NCI-H2196 treated with DMSO at 0.1 percent for 48 hours (cell line): ENCODE measurements at regions not wholly inside any gene's neighbourhood (a gene's known extent, or its start where the extent isn't known, plus 50 kb on each side); places are given as distances from the start of the nearest gene placed in this dataset.

Experiments
- DNase-seq: peaks from one replicate; lab custom pipeline; 2025; ENCODE audit not compliant: unreplicated experiment; lab: John Stamatoyannopoulos, UW

DNA sequence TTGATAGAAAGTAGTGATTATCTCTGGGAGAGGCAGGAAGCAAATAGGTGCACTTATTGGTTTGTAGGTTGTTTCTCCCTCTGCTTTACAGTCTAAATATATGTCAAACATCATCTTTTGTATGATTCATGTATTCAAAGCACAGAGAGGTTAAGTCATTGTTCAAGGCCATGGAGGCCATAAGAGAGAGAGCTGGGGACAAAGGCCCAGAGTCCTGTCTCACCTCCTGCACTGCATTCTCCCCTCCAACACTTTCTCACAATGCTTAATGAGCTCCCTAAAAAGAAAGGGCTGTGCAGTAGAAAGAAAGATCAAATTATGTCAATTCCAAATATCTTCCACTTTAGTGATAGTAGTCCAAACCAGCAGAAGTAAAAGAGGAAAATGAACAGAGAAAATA lies 180.4 kb upstream of the DIO3 start:
- no peak for DNase-seq

DNA sequence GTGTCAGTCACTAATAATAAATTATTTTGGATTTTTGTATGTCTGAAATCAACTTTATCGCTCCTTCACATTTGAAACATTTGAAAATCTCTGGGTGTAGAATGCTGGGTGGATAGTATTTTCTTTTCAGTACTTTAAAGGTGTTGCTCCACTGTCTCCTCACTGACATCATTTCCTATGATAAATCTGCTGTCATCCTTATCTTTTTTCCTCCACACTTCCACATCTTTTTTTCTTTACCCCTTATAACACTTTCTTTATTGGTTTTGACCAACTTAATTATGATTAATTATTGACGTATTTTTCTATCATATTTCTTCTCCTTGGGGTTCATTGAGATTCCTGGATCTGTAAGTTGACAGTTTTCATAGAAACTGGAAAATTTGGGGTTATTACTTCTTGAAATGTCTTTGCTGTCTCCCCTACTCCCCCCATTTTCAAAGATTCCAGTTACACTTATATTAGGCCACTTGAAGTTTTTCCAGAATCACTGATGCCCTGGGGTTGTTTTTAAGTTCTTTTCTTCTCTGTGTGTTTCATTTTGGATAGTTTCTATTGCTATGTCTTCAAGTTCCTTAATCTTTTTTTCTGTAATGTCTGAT lies 177.5 kb upstream of the DIO3 start:
- DNase-seq = no peak

DNA sequence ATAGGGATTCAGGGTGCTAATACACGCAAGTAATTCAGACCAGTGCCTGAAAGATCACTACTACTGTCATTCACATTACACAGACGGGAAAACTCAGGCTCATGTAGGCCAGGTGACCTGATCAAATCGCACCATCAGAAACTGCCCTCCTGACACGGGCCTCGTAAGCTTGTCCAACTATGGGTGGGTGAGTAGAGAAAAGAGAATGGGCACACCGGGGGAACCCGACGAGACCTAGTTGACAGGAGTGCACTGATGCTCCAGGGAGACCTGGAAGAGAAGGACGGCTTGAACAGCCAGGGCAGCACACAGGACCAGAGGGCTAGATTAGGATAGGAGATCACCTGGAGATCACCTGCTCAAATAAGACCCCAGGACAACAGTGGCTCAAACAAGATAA lies 166.9 kb upstream of the DIO3 start:
- DNase-seq = no peak

DNA sequence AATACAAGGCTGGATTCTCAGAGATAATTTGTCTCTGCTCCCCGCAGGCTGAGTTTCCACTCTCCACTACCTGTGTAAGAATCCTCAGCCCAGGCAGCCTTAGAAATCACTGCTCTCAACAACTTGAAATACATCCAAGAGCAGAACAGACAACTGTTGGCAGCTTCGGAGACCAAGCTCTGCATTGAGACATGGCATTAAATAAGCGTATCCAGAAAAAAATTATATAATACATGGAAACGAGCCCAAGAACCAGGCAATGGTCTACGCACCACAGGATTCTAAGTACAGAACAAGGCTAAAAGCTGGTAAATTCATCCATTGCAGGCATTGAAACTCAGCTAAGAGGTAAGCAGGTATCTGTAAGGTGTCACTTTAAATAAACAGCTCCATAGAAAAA lies 165.5 kb upstream of the DIO3 start:
- no peak for DNase-seq

DNA sequence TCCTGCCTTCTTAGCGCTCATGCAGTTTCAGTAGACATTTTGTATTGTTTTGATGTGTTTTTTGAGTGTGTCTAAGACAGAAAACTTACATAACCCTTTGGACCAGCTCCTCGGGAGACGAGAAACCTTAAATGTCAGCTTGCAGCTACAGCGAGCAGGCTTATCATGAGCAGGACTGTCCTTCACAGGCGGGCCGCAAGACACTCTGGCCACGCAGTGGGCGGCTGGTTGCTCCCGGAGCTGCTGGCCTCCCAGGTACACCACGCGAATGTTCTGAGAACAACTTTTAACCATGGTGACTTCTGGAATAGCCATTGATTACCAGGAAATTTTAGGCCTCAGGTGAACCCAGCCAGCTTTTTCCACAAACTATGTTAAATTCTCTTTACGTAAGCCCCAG lies 164.1 kb upstream of the DIO3 start:
- DNase-seq = no peak

DNA sequence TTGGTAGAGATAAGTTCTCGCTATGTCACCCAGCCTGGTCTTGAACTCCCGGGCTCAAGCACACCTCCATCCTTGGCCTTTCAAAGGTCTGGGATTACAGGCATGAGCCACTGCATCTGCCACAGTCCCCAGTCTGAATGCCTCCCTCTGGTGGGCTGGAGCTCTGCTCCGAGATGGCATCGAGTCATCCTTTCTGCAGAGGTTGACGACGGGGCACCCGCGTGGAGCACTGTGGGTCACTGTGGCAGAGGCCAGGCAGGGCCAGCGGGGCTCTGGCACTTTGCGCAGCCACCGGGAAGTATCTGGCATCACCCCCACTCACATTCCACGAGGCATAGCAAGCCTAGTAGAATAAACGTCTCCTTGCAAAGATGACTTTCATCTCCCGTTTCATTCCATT lies 163.3 kb upstream of the DIO3 start:
- DNase-seq = no peak

DNA sequence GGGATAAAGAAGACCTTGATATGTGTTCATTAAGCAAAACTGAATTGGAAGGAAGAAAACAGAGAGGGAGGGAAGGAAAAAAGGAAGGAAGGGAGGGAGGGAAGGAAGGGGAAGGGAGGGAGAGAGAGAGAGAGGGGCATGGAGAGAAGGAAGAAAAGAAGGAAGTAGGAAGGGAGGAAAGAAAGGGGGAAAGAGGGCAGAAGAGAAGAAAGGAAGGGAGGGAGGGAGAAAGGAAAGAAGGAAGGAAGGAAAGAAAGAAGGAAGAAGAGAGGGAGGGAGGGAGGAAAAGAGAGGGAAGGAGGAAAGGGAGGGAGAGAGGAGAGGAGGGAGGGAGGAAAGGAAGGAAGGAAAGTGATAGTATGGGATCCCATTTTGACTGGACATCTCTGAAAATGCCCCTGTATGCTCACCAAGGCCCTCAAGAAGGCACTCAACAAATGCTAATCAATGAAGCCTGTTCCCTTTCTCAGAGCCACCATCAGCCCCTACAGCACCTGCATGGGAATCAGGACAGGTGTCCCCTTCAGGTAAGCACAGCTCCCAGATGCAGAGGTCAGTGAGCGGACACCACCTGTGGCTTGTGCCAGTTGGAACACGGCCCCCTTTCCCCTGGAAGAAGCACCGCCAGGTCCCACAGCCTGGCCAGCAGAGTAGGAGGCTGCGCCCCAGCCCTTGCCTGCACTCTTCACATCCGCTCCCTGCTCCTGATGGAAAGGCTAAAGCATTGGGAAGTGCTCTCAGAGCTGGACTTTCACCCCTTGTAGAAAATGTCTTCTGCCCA lies 161.4 kb upstream of the DIO3 start:
- DNase-seq = no peak

DNA sequence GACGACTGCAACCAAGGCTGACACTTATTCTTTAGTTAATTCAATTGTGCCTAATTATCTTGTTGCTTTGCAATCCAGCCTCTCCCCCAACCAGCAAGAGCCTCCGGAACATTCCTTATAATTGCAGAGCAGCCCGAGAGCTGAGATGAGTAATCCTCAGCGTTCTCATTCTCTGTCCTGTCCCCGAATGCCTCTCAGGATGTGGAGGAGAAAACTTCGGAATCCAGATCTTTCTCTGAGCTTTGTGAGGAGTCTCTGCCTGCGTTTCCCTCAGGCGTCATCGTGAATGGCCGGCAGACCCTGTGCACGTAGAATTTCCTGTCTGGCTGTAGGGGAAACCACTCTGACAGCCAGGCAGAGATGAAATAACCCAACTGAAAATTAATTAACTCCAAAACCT lies 160.5 kb upstream of the DIO3 start:
- DNase-seq = no peak

DNA sequence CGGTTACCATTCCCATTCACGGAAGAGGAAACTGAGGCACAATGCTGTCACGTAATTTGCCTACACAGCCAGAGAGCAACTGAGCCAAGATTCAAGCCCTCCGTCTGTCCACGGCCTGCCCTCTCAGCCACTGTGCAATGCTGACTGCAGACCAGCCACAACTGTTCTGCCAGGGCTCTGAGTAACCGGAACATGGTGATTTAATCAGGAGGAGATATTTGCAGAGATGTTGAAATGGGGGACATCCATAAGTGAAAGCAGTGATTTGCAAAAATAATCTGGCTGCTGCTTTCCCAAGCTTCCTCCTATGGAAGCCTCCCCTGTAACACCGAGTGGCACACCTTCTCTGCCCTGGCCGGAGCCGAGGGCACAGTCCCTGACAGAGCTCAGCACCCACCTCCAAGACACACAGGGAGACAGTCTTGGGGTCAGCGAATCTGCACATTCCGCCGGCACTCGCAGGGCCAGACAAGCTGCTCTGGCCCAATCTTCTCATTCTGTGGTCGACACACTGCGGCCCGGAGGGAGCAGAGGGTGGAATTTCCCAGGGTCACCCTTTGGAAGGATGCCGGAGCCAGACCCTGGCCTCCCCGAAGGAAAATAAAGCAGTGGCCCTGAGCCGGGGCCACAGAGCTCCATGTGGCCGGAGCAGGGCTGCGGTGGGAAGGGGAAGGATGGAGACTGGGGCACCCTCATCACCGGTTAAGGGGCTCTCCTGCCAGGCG lies 158.2 kb upstream of the DIO3 start:
- DNase-seq = no peak

DNA sequence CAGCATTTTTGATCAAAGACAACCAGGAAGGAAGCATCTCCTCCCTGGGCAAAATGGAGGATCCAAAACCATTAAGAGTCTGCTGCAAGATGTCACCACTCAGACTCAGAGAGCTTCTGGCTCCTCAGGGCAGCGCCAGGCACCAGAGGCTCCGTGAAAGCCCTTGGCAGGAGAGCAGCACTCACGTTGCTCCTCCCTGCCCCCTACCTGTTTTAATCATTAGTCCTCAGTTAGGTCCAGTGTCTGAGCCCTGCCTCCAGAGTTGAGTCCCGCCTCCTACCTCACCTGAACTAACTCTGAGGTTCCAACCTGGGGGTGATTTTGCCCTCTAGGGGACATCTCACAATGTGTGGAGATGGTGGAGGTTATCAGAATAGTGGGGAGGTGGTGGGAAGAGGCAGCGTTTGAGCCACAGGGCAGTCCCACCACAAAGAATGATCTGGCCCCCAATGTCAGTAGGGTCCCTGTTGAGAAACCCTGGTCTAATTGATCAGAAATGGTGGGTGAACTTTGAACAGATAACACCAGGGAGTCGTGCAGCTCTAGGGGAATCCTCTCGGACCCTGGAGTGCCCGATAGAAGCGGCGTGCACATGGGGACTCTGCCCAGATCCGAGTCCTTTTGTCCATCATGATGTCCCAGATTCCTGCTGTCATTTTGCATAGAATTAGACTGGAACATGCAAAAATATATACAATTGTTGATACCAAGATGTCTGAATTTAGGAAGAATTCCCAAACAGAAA lies 156.7 kb upstream of the DIO3 start:
- DNase-seq = no peak

DNA sequence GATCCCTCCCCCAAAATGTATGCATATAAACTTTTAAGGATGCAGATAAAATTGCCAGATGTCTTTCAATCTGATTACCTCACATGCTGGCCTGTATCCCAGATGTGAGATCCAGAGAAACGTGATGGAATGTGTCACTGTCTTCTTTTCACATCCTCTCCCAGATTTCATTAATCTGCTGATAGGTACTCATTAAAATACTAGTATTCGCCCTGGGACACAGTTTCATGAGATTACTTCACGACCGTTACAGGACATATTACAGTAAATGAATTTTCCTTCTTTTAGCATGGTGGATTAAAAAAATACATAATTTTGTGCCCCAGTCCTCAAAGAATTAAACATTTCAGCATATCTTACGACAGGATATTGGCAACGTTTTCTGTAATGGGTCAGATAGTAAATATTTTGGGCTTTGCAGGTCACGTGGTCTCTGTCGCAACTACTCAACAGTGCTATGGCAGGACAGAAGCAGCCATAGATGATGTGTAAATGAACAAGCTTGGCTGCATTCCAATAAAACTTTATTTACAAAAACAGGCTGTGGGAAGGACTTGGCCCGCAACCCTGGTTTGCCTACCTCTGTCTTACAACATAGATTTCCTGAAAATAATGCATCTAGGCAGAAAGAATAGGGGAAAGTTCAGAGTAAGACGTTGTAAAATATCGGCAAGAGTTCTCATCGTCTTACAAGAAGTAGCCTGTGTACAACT lies 156.0 kb upstream of the DIO3 start:
- DNase-seq = no peak

DNA sequence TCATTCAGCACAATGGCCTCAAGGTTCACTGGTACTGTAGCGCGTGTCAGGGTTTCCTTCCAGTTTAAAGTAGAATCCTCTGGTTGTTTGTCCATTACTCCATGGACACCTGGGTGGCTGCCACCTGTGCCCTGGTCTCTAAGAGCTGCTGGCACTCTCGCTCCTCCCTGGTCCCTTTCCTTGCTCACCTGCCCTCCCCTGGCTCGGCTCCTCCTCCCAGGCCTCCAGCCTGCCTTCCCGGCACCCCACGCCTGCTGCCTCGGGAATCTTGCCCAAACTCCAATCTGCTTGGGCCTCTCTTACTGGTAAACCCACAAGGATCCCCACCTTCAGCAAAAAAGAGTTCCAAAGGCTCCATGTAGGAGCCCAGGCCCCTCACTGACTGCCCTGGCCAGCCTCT lies 154.4 kb upstream of the DIO3 start:
- no peak for DNase-seq

DNA sequence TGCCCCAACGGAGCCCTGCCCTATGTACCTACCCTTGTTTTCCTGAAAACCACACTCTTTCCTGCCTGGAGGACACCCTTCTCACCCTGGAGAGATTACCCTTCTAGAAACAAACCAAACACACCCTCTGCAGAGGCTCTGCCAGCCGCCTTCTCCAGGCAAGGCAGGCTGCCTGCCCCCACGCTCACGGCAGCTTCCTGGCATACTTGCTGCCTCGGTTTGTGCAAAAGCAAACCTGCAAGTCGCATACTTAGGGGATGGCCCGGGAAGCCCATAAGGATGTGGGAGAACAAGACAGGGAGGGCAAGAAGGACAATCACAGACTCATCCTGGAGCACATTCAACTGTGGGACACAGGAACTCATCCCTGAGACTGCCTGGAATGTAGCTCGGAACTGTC lies 154.0 kb upstream of the DIO3 start:
- DNase-seq = no peak

DNA sequence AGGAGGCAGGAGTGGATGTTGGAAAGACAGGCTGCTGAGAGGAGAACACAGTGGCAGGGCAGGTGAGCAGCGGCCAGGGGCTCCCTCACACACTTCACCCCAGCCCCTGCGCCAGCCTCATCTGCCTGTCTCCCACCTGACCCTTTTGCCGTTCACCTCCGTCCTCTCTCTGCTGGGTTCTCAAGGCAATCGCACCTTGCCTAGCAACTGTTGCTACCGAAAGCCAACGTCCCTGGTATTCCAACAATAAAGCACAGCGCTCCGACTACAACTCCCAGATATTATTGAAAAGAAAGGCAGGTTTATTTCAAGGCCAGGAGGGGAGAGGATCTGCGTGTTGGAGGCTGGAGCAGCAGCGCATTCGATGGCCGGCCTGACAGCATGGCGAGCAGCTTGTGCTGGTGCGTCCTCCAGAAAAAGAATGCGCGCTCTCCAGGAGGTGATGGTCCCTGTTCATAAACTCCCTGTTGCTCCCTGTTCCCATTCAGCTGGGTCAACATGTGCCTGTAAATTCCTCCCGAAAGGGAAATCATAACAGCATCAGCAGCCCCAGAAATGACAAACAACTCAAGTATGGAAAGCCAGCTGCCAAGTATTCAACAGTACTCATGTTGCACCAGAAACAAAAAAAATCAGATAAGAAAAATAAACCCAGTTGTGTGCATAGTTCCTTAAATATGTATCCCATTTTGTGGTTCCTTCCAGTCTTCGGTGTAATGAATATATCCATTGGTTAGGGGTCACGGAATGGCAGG lies 153.0 kb upstream of the DIO3 start:
- no peak for DNase-seq

DNA sequence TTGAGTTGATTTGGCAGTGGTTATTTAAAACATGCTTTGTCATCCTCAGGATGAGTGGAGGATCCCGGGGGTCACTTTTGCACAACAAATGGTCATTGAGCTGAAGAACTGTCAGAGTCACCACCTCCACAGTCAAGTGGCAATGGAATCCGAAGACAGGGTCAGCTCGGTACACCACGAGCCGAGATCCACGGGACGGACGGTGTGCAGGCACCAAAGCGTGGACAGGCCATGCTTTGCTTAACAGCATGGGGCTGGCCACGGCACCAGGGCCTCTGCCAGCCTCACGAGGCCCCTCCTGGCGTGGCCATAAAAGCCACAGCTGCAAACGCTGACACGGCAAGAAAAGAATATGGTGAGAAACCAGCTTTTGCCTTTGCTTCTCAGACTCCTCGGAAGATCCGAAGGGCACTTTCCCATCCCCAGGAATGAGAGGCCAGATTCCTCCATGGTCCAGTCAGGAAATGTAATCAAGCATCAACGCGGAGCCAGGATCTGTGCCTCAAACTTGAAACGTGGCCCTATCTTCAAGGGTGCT lies 152.2 kb upstream of the DIO3 start:
- no peak for DNase-seq

DNA sequence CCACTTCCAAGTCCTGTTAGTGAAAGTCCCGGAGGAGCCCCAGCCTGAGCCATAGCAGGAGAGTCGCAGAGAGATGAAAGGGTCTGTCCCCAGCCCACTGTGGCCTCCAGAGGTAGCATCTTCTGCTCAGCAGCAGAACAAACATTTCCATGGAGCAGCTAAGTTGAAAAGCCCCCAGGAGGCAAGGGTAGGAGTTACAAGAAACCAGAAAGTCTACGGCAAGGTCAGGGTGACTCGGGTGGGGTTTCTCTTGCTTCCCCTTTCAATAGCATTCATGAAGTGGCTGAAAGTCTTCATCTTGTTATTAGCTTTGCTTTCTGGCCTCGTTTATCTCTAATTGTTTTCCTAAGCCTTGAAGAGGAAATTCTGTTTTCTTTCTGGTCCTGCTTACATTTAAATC lies 151.2 kb upstream of the DIO3 start:
- DNase-seq = no peak

DNA sequence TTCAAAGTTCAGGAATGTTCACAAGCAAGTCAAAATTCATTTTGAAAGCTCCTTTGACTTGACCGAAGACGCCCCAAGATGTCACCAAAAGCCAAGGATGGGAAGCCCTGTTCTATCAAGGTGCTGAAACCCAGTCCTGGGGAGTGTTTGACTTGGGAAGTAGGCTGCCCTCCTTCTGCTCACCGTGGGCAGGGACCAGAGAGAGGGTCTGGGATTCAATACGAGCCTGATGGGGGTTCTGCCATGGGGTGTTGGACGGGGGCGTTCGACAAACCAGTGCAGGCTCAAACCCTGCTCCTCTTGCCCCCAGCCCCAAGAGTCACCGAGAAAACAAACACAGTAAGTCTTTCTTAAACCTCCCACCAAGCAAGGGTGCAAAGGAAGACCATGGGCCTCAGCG lies 150.1 kb upstream of the DIO3 start:
- no peak for DNase-seq

DNA sequence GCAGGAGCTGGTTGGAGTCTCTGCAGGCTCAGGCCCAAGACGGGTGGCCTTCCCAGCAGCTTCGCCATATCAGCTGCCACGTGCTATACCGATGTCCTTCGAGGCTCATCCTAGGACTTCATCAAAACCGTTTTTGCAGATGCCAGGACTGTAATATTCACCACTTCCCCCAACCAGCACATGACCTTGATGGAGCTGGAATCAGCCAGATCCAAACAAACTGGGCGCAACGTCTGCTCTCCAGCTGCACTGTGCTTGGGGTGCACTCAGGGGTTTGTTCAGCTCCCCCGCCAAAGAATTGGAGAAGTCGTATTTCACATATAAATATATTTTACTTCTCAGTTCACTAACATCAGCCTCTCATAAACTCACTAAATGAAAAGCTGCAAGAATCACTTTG lies 149.5 kb upstream of the DIO3 start:
- no peak for DNase-seq

DNA sequence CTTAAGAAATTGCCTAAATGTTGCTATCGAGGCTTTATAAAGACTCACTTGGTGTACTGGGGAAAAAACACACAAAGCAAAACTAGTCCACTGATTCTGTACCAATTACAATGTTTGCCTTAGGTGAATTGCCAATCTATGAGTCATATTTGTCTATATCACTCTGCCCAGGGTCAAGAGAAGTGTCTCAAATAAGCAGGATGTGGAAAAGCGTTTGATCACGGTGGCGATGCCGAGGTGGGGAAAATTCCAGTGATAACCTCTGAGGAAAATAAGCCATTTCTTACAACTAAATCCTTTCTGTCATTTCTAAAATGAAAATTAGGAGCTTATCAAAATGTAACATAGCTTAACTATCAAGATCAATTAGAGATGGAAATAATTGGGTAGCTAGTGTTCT lies 148.6 kb upstream of the DIO3 start:
- DNase-seq = no peak

DNA sequence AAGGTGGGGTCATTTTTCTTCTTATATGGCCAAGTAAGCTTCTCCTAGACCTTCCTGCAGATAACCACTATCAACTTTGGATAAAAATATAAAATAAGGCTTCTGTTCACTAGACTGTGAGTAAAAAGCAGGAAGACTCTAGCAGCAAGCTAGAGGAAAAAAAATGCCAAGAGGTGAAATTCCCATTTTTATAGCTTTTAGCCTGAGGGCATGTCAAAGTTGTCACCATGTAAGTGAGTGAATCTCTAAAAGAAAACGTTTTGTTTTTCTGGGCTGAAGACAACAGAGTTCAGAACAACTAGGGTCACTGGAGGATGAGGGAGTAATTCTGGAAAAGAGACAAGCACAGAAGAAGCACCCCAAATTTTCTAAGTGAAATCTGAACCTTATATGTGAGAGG lies 143.9 kb upstream of the DIO3 start:
- DNase-seq = no peak
